ENCODE measurements at regions not wholly inside any gene's neighbourhood (a gene's known extent, or its start where the extent isn't known, plus 50 kb on each side); places are given as distances from the start of the nearest gene placed in this dataset.
"Not testable (repeated sequence)": the region's sequence is repeated elsewhere in the genome, so short reads cannot be mapped to it uniquely, and the experiment has no call there.

DNA sequence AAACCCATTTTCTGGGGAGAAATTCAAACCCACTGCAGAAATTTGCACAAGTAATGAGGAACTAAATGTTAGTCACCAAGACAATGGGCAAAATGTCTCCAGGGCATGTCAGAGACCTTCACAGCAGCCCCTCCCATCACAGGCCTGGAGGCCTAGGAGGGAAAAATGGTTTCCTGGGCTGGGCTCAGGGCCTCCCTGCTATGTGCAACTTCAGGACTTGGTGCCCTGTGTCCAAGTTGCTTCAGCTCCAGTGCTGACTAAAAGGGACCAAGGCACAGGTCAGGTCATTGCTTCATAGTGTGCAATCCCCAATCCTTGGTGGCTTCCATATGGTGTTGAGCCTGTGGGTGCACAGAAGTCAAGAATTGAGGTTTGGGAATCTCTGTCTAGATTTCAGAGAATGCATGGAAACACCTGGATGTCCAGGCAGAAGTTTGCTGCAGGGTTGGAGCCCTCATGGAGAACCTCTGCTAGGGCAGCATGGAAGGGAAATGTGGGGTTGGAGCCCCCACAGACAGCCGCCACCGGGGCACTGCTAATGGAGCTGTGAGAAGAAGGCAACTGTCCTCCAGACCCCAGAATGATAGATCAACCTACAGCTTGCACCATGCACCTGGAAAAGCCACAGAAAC, 358.2 kb upstream of the C1orf174 start:
- DNase-seq, result not testable (repeated sequence)

DNA sequence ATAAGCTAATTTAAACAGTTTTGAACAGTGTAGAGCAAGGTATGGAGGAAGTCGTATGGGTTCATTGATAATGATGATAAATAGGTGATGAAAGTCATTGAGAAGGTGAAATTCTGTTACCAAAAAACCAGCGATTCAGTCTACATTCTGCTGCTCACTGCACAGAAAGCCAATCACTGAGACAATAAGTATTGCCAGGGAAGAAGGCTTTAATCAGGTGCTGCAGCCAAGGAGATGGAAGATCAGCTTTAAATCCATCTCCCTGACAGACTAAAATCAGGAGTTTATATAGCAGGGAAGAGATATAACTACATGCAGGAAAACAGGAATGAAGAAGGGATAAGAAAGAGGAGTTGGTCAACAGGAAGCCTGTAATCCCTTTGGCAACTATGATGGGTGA, 361.3 kb upstream of the C1orf174 start:
- no peak for DNase-seq

DNA sequence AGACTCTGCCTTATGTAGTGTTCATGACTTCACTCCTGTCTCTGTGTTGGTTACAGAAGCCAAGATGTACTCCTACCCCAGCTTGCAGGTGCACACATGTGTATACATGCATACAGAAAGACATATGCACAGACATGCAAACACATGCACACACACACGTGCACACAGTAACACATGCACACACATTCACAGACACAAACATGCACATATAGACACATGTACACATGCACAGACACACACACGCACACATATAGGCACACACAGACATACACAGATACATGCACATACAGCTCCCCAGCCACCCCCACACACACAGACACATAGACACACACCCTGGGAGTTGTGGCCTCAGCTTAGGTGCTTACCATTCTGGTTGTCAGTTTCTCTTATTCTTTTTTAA, 362.6 kb upstream of the C1orf174 start:
- no peak for DNase-seq

DNA sequence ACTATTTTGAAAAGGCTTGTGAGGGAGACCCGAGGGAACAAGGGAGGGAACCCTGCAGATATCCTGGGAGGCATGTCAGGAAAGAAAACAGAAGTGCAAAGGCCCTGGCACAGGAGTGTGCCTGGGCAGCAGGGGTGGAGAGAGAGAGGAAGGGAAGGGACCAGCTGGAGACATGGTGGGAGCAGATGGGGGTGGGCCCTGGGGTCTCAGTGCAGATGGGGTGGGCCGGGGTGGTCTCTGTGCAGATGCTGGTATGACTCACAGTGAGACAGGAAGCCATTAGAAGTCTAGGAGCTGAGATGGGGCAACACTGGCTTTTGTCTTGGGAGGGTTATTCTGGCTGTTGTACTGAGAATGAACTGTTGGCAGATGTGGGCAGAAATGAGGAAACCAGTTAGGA, 363.6 kb upstream of the C1orf174 start:
- no peak for DNase-seq

DNA sequence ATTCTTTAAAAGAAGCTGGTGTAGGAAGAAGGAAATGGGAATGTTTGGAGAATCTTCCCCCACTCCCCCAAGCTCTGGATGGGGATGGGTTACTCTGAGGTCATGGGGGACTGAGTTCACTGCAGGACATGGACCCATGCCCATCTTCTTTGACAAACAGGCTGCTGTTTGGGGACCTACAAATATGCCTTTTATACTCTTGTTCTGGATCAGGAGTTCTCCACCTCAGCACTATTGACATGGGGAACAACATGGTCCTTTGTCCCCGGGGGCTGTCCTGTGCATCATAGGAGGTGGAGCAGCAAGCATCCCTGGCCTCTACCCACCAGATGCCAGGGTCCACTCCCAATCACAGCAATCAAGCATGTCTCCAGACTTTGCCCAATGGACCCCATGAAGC, 365.8 kb upstream of the C1orf174 start:
- DNase-seq, result no peak

DNA sequence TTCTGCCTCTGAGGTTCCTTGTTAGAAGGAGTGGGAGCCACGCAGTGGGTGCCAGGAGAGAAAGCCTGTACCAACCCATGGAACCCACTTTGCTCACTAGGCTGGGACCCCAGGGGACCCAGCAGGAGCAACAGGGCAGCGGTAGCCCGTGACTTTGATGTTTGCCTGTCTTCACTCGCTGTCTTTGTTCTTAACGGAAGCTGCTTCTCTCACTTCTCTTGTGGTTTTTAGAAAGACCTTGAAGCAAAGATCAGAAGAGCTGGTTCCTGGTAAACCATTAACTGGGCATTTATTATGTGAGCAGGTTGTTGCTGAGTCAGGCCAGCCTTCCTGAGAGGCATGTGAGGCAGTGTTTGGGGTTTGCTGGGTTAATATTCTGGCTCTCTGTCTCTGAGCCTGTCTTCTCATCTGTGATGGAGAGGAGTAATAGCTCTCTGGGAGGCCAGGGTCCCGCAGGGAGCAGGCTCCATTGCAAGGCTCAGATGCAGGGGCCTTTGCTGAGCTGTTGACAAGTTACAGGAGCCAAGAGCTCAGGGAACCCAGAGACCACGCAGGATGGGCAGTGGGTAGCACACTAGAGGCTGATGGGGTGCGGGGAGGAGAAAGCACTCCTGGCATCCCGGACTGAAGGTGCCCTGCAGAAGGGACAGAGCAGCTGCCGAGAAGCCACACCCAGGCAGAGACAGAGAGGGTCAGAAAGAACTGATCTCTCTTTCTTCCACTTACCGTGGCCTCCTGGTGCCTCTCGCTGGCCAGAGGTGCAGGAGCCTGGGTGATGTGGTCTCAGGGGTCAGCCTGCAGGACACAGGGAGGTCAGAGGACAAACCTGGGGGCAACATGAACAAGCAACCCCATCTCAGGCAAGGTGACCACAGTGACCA, 367.5 kb upstream of the C1orf174 start:
- DNase-seq, result no peak

DNA sequence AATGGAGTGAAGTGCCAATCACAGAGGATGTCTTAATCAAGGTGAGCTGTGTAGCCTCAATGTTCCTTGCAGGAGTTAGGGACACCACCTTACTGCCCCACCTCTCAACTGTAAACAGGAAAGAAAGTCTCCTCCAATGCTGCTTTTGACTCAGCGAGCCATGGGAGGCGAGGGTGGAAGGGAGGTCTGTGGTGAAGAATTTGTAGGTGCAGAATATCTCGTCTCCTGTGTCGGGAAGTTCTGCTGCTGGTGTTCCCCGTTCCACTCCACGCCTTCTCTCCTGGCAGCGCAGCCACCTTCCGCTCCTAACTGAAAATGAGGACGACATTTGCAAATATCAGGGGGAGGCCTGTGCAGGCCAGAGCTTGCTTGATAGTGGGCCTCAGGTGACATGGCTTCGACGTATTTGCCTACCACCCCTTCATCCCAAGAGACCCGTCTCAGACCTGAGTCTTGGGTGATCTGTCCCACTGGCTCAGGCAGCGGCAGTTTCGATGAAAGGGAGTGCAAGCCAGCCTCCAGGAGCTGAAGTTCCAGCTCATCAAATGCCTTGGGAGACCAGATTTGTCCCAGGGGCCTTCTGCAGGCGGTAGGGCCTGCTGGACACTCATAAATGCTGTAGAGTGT, 368.3 kb upstream of the C1orf174 start:
- no peak for DNase-seq

DNA sequence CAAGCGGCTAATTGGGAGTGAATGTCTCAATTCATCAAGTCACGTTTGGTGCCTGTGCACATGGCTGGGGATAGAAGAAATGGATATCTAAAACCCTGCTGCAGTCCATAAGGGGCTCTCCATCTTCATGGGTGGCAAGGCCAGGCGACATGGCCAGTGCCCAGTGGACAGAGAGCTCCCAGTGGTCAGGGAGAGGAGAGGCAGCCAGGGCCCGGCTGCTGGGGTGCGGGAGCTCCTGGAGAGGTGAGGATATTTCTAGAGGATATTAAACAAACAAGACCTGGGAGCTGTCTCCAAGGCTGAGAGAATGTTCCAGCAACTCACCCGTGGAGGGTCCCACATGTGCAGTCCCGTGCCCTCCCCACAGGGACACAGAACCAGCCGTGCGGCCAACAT, 368.8 kb upstream of the C1orf174 start:
- no peak for DNase-seq

DNA sequence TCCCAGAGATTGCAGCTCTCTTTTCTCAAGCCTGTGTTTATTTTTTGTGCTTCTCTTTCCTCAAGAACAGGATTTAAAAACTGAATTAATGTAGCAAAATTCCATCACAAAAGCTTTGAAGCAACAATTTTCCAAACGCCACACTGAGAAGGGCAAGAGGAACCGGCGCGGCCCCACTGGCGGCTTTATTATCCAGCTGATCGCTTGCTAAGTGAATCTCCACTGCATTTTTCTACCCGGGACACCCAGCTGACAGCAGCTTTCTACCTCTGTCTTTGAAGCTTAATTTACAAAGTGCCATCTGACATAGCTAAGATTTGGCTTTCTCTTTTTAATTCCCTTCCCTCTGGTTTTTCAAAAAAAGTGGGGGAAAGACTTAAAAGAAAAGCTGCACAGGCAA, 369.3 kb upstream of the C1orf174 start:
- DNase-seq, result no peak

DNA sequence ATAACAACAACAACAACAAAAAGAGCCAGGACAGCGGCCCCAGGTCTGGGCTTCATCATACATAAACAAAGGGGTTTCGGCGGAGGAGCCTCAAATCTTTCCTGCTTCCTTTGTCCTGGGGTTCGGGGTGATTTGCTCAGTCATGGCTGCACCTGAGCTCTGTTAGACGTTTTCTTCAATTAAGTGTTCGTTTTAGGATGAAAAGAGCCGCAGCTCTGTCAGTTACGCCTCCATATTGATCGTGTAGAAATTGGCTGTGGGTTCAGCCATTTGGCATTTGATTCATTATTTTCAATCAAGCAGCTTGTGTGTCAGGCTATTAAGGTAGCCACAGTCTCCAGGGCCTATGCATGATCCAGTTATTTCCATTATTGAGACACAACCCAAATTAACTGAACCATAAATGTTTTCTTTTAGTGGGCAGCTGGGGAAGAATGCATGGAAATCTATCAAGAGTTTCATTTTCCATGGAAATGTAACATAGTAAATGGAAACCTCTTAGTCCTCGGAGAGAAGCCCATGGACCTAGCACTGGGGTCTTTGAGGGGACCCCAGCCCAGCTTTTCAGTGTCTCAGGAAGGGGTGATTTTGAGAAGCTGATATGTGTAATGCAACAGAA, 370.0 kb upstream of the C1orf174 start:
- no peak for DNase-seq

DNA sequence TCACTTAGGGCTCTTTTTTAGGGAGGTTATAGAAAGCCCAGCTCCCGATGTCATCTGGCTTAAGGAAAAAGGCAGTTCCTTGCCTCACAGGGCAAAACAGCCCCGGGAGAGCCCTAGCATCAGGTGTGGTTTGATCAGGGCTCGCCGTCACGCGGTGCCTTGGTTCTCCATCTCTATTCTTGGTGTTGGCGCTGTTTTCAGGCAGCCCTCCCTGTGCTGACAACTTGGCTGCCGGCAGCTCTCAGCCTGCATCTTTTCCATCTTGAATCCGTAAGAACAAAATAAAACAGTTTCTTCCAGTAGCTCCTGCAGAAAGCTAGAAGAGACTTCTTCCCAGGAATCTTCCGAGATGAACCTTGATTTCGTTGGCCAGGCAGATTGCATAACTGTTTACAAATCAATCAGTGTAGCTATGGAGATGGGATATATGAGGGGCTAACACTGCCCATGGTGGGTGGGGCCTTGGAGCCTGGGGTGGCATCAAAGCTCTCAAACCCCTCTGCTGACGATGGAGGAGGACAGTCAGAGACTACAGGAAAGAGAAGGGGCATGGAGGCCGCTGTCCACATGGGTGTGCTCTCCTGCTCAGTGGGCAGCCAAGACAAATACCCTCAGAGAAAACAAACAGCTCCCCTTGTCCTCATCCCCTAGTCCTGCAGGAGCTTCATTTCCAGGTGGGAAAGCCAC, 370.7 kb upstream of the C1orf174 start:
- DNase-seq, result no peak

DNA sequence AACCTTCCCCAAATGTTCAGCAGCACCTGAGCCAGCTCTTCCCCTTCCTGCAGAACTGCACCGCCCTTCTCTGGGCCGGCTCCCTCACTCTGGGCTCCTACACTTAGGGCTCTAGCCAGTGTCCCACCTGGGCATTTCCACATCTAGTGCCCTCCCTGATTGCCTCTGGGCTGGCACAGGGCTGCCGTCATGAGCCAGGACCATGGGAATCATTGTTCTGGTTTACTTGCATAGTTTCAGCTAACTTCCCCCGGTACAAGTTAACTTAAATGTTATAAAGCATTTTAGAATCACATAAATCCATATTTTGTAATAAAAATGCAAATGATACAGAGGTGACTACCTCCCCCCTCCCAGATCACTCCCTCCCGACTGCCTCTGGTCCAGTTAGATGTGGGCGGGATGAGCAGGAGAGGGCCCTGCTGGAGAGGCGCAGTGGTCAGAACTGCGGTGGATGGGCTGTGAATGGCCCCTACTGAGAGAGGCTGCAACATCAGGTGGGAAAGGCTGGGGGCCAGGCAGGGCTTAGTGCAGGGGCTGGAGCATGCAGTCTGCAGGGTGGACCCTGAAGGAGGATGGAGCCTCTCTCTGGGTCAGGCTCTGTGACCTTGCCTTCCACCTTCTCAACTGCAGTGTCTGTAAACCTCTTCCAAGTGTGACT, 371.4 kb upstream of the C1orf174 start:
- DNase-seq, result no peak

DNA sequence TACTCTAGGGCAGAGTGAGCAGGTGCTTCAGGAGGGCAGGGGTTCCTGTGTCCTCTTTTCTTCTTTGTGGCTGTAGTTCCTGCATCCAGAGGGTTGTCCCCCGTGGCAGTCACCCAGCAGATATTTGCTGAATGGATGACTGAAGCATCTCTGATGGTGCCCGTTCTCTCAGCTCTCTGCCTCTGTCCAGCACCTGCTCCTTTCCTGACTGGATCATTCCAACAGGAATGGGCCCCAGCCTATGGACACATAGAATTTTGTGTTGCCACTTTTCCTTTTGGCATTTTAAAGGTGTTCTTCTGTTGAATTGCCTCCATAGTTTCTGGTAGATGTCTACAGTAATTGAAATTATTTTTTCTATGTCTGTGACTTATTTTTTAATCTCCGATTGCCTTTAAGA, 372.5 kb upstream of the C1orf174 start:
- DNase-seq, result no peak

DNA sequence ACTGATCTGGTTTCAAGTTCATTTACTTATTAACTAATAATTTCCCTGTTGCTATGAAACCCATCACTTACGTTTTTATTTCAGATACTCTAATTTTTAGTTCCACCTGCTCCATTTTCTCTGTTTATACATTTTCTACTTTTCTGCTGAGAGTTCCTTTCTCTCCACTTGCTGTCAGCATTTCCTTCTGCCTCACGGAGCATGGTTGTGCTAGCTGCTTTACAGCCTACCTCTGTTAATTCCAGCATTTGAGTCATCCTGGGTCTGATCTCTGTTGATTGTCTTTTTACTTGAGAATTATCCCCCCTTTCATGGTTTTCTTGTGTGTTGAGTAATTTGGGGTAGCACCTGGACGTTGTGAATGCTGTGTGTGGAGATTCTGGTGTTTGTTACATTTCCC, 373.2 kb upstream of the C1orf174 start:
- no peak for DNase-seq

DNA sequence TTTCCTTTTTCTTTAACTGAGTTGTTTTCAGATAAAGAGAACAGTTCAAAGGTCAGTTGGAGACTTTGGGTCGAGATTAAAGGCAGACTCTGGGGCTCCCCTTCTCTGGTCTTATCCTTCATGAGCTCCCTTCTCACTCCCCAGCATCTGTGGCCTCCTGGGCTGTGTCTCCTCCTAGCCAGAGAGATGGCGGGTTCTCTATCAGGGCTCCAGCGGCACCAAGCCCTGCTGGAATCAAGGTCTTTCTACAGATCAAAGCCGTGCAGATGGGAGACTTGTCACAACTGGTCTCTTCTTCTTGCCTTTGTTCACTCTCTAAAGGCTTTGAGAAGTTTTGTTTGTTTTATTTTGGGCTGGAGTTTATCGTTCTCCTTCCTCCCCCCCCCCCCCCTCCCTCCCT, 373.7 kb upstream of the C1orf174 start:
- DNase-seq, result no peak

DNA sequence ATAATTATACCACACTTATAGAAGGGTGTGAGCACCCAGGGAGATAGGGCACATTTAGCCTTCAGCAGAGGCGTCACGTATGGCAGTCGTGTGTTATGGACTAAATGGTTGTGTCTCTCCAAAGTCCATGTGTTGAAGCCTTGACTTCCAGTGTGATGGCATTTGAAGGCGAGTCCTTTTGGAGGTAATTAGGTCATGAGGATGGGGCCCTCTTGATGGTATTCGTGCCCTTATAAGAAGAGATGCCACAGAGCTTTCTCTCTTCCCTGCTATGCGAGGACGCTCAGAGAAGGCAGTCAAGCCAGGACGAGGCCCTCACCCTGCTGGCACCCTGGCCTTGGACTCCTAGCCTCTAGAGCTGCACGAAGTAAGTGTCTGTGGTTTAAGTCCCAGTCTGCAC, 375.0 kb upstream of the C1orf174 start:
- DNase-seq, result no peak

DNA sequence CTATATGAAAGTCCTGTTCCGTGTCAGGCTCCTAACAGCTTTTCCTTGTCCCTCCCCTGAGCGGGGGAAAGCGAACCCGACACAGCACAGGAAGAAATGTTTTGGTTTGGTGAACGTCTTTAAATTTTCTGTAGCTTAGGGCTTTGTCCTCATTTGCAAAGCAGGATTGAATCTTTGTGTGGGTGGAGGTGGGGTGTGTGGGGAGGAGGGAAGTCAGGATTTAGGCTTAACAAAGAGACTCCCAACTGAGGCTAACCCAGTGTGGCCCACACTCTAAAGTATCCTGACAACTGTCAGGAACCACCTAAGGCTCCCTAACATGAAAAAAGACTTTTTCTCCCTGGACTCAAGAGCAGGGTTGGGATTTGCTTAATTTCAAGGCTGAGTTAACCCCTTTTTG, 376.2 kb upstream of the C1orf174 start:
- no peak for DNase-seq

DNA sequence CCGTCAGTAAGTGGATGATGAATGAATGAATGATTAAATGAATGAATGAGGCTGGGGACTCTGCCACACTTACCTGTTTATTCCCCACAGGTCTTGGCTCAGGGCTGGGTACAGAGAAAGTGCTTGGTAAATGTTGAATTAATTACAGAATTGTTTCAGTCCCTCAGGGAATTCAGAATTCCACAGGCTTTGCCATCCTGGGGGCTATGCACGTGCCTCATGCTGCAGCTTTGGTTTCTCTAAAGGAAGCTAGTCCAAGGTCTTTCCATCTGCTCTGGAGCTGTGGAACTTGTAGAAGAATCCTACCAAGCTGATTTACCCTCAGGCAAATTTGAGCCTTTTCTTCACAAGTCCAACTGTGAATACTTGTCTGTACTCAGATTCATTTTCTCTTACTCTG, 376.8 kb upstream of the AJAP1 start:
- no peak for DNase-seq

DNA sequence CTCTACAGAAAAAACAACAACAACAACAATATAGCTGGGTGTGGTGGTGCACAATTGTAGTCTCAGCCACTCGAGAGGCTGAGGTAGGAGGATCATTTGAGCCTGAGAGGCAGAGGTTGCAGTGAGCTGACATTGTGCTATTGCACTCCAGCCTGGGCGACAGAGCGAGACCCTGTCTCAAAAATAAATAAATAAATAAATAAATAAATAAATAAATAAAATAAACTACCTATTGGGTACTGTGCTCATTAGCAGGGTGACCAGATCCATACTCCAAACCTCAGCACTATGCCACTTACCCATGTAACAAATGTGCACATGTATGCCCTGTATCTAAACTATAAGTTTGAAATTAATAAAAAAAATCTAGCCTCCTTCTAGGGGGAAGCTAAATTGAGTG, 369.4 kb upstream of the AJAP1 start:
- DNase-seq, result no peak

DNA sequence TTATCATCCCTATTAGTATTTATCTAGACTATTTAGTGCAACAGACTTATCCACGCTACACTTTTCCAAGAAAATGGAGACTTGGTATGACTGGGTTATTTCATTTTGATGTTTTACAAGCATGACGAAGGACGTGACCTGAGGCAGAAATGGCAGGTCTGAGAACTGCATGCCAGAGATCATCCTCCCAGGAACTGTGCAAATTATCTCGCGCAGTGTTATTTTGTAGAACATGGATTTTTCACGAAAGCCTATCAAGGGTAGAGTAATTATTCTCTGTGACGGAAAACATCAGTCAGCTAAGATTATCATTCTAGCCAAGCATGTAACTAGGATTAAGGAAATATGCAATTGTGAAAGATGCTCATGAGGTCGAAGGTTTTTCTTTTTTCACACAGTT, 361.5 kb upstream of the AJAP1 start:
- DNase-seq, result no peak

DNA sequence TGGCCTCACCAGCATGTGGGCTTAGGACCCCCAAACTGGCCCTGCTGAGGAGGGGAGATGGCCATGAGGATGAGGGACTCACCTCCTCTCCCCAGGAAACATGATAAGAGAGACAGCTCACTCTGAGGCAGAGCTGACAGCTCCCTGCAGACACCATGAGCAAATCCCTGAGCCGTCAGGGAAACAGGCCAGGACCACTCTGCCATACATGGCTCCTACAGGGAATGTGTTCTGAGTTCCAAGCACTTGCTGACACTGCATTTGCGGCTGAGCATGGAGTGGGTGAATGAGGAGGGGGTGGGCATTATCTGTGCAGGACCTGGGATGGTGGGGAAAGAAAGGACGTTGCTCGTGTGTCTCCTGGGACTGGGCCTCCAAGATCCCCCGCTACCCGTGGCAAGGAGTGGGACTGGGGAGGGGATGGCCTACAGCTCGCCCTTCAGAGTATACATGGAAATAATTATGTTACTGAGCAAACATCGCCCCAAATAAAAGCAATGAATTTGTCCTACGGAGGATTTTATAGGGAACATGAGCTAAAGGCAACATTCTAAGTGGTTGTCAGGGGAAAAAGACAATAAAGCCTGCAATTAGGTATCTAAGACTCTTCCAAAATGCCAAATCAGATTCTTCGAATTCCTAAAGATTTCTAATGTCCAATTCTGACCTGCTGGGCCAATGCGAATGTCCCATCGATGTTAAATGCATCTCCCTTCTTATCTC, 355.9 kb upstream of the AJAP1 start:
- DNase-seq, result no peak

DNA sequence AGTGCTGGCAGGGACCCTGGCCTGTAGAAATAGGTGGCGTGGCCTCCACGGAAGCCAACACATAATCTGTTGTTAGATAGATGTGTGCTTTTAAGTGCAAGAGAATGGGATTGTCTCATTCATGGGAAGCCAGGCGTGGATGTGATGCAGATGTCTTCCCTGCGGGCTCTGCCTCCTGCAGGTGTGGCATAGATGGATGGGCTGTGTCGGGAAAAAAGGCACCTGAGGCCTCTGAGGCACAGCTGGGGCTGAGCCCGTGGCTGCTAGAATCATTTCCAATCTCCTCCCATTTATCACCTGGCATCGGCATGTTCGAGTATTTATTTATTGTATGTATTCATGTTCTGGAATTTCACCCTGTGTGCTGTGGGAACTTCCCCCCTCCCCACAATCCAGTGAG, 353.4 kb upstream of the AJAP1 start:
- DNase-seq, result no peak
